GM18508 (cell line): ENCODE measurements at regions not wholly inside any gene's neighbourhood (a gene's known extent, or its start where the extent isn't known, plus 50 kb on each side); places are given as distances from the start of the nearest gene placed in this dataset.

Source experiments
- ATAC-seq: cut with Tn5 transposase; IDR thresholded peaks from one replicate; pipeline ENCODE4 v1.9.1; 2021; ENCODE audit warnings: moderate number of reproducible peaks; ENCODE audit not compliant: insufficient read depth, unreplicated experiment

GRCh38 chr5:93322974-93323860 is 257.8 kb downstream of the NR2F1-AS1 start:
- ATAC-seq = no peak

DNA sequence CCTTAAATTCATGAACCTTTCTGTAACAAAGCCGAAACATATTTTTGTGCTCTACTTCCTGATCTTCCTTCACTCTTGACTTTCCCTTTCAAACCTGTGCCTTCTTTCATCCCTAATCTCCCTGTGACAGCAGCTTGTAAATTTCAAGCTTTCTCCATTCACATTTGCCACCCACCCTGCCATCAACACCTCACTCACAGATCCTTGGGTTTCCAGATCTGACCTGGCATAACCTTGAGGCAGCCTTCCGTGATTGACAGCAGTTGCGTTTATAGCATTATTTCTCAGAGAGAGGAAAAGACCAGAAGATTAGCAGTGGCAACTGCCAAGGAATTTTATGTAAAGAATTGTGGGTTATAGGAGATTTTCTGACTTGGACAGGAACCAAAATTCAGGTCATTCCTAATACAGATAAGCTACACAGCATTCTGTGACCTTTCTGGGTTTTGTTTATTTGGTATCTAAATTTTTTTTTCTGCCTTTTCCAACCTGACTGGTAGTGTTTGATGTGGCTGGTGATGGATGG is 260.0 kb downstream of the NR2F1-AS1 start:
- no peak for ATAC-seq

DNA sequence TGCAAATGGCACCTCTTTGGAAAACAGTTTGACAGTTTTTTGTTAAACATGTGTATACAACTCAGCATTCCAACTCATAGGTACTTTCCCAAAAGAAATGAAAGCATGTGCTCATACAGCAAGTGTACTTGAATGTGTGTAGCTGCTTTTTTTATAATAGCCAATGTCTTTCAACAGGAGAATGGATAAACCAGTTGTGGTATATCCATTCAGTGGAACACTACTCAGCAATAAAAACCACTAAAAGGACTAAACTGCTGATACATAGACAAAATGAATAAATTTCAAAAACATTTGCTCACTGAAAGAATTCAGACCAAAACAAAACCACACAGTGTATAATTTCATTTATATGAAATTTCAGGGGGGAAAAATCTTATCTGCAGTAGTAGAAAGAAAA is 267.3 kb downstream of the NR2F1-AS1 start:
- ATAC-seq = no peak

DNA sequence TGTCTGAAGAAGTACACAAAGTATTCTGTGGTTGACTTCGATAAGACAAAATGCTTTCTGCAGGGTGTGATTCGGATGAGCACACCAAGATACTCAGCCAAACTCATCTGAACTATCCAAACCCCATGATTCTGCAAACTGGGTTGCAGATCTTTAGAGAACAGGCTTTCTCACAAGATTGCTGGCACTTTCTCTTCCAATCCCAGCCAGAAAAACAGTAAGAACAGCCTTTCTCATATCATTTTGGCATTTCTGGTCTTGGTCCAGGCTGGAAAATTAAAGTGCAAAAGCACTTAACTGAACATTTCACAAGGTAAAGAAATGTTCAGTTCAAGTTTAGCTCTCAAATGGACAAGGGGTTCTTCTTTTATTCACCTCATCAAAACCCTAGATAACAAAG is 269.1 kb downstream of the NR2F1-AS1 start:
- ATAC-seq = no peak

DNA sequence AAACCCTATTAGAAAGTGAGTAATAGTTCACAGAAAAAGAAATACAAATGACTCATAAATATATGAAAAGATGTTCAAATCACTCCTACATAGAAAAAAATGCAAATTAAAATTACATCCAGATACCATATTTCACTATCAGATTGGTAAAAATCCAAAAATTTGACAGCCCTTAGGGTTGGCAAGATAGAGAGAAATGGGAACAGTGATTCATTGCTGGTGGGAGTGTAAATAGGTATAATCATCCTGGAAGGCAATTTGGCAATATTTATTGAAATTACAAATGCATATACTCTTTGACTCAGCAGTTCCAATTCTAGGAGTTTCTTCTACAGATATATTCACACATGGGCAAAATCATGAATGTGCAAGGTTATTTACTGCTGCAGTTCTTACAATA is 273.5 kb downstream of the NR2F1-AS1 start:
- ATAC-seq = no peak

DNA sequence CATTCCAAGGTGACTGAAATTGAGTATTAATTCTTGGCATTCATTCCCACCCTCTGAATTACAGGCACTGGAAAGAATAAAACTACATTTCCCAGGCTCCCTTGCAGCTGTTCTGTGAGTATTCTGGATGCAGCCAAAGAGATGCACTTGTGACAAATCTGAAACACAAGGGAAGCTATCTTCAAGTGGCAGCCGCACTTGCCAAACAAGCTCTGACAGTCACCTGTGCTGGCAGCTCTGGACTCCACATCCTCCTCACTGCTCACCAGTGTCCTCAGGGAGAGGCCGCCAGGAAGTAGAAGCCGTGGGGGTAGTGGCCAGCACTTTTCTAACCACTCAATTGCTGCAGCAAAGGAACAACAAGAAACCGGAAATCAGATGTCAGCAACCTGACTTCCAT is 275.0 kb downstream of the NR2F1-AS1 start:
- no peak for ATAC-seq

DNA sequence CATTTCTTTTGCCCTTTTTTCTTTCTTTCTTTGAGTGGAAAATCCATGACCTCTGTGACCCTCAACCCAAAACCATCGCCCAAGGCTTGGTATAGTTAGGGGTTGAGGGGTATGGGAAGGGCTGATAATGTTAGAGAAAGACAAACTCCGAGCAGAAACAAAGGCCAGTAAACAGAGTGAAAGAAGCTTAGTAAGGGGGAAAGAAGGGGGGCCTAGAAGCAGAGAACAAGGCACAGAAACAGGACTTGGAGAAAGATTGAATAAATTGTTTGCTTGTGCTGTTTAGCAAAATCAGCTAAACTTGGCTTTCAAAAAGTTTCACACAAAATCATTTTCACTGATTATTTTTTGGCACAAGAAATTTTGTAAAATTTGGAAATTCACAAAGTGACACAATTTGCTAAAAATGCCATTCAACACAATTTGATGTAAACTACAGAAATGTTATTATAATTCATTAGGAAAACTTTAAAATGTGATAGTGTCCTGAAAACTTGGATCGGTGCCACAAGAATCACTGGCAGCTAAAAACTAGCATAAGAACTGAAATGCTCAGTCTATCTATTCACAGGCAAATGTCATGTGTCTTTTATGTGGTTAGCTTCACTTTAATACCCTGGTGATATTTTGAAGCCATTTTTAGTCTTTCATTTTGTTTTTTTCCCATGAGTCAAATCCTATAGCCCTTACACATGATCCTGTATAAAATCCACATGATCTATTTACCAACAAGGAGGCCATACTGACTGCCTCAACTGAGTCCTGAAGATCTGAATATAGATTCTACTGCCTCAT is 276.4 kb downstream of the NR2F1-AS1 start:
- no peak for ATAC-seq

DNA sequence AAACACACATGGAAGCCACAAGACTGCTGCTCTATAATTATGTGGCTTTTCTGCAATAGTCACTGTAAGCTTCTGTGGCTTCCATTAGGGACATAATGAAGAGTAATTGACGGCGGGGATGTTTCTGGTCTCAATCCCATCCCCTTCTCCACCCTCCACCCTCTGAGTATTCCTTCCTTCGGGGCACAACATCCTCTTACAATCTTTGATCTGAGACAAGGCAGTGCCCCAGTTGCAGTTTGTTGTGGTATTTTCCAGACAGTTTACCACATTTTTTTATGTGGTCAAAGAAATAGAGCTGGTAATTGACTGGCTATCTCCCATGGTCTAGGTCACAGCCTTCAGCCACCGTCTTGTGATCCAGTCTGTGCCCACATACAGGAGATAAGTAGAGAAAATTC is 277.7 kb downstream of the NR2F1-AS1 start:
- no peak for ATAC-seq

DNA sequence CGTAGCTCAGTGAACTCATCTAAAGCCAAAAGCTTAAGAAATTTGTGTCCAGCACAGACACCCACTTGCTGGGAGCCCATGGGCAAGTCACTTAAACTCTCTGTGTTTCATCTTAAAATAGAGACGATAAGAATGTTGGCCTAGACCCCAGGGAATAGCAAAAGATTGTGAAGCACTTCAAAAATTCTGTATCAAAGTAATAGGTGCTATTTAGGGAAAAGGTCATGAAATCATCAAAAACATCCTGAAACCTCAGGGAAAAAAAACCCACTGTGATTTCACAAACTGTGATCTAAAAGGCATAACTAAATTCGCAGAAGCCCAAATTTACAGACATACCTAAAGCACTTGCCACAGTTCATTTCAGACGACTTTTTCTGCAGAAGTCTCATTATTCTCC is 278.3 kb downstream of the NR2F1-AS1 start:
- ATAC-seq = no peak

- ATAC-seq = no peak
Observed at GRCh38 chr5:93300945-93301344, 280.1 kb downstream of the NR2F1-AS1 start.

DNA sequence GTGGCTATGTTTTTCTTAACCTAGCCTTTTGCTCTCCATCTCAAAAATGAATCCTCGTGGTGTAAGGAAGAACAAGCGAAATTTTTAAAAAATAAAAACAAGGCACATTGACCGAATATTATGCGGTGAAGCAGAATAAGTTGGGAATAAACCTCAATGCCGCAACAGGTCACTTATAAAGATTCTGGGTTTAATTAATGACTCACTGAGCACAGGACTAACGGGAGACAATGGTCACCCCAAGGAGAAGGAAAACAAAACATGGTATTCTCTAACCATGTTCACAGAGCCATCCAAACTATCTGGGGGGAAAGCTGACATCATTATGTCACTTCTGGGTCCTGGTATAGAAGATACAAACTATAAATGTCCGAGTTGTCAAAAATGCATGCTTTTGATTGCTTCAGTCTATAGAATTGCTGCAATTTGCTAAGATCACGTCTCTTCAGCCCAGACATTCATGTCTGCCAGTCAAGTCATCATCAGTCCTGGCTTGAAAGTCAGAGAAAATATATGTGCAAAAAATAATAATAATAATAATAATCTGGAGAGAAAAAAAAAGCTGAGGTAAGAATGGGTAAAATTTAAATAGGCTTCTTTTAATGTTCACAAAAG is 280.6 kb downstream of the NR2F1-AS1 start:
- no peak for ATAC-seq

DNA sequence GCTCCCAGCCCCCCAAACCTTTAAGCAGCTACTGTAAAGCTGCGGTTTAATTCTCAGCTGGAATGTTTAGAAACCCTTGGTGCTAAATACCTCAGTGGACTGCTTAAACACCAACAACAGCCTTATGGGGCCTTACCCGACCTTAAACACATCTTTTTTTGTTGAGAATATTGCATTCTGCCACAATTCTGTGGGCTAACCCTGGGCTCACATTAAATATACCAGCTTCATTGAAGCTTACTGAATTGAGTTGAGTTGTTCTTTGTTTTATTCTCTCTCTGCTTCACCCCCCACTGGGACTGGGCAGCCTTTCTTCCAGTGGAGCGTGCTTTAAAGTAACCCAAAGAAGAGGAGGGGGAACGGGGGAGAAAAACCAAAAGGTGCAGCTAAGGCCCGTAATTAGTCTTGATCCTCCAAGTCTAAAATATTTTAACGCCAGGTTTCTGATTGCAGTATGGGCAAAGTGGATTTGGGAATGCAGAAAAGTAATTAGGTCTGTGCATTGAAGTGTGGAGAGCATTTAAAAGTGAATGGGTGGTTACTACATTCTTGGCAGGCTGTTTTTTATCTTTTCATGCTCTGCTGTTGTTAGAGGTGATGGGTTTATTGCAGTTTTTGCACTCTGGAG is 281.2 kb downstream of the NR2F1-AS1 start:
- no peak for ATAC-seq

DNA sequence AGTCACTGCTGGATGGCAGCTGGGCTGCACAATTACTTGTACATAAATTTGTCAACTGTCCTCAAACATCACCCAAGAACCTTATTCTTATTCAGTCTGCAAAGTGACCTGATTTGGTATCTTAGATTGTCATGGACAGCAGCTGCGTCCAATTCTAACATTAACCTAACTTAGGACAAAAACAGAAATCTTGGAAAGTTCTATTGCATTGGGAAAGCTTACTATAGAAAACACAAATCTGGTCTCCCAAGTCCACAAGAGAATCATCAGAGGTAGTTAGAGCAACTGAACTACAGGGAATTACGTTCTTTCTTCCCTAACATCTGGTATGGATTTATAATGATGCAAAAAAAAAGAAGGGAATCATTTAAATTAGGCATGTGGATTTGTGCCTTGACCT is 283.9 kb downstream of the NR2F1-AS1 start:
- no peak for ATAC-seq

- ATAC-seq = no peak
Observed at GRCh38 chr5:93296338-93296737, 284.7 kb downstream of the NR2F1-AS1 start.

GRCh38 chr5:93294996-93295395 is 286.0 kb downstream of the NR2F1-AS1 start:
- no peak for ATAC-seq

DNA sequence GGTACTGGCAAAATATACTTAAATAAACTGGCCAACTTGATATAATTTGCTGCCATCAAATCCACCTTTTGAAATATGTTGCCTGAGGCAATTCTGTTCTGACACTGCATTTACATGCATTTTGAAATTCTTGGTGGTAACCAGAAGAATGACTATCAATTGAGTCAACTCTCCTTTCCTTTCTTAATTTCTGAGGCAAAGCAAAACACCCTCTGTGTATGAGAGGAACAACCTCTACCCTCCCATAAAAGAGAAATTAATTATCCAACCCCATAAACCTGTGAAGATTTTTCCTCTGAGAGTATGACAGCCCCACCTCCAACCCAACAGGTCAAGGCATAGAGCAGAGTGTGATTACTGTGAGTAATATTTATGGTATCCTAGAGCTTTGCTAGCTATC is 286.8 kb downstream of the NR2F1-AS1 start:
- no peak for ATAC-seq

GRCh38 chr5:93289942-93290341 is 291.1 kb downstream of the NR2F1-AS1 start:
- ATAC-seq = no peak

GRCh38 chr5:93285461-93285860 is 295.6 kb downstream of the NR2F1-AS1 start:
- ATAC-seq = no peak

DNA sequence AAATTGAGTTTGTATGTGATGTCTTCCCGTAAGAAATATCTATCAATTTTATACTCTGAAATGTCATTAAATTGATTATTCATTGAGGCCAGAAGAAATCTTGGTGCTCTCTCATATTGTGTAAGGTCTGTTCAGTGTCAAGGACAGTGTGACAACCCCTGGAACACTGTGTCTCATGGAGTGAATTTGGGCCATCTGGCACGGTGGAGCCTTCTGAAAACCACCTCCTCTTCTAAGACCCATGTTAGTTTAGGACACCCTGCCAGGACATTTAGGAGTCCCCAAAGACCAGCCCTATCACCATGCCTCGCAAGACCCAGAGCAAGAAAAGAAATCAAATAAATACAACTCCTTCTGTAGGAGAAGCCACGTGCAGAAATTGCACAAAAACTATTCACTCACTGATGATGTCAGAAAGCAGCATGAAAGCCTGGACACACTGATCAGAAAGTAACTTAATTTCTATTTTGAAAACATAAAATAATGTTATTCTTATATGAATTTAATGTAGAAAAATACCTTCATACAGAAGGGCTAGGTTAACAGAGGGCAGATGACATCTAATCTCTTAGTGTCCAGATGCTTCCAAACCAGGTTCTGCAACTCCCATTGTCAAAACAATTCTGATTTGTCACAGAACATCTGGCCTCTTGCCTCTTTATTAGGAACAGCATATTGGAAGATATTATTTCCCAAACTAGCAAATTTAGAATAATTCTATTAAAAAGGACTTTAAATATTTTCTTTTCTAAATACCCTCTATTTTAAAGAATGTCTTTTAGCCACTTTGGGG is 298.8 kb downstream of the NR2F1-AS1 start:
- no peak for ATAC-seq

DNA sequence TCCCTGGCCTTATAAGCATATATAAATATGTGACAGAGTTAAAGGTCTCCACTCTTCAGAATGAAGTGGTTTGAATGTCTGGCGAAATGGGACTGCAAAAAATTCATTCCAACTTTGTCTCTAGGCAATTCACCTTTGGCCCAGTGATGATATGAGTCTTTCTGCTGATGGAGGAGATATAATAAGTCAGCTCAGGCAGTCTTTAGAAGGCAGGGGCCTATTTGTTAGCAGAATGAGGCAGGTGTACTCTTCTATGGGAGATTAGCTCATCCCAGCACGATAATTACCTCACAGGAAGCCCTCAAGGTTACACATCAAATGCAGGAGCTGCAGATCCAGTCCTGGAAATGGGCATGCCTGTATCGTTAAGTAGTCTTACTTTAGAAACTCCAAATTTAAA is 300.5 kb downstream of the NR2F1-AS1 start:
- no peak for ATAC-seq
